NCI-H1092 treated with DMSO at 0.1 percent for 48 hours (cell line): ENCODE measurements at regions not wholly inside any gene's neighbourhood (a gene's known extent, or its start where the extent isn't known, plus 50 kb on each side); places are given as distances from the start of the nearest gene placed in this dataset.
"Not testable (repeated sequence)": the region's sequence is repeated elsewhere in the genome, so short reads cannot be mapped to it uniquely, and the experiment has no call there.

Experiments
- DNase-seq: peaks from one replicate; lab custom pipeline; 2025; lab: John Stamatoyannopoulos, UW

- no peak for DNase-seq
Observed at GRCh38 chr5:100232736-100233135, 302.4 kb upstream of the FAM174A start.

- DNase-seq, result no peak
Observed at GRCh38 chr5:100188778-100189177, 346.4 kb upstream of the FAM174A start.

DNA sequence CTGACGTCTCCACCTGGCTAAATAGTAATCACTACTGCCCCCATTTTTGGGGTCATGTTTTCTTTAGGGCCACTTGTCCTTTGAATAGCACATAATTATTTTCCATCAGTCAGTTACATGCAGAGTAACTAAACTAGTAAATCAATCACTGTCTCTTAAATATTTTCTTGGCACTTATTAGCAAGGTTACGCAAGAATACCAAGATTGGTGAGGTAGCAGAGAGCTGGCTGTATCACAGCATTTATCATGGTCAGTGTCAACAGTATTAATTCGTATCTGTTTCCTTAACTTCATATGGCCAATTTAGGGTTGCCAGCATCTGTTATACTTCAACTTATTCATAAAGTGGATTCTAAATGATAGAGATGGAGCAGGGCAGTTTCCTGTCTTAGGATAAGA is 346.8 kb upstream of the FAM174A start:
- no peak for DNase-seq

GRCh38 chr5:100186181-100186580 is 349.0 kb upstream of the FAM174A start:
- no peak for DNase-seq

DNA sequence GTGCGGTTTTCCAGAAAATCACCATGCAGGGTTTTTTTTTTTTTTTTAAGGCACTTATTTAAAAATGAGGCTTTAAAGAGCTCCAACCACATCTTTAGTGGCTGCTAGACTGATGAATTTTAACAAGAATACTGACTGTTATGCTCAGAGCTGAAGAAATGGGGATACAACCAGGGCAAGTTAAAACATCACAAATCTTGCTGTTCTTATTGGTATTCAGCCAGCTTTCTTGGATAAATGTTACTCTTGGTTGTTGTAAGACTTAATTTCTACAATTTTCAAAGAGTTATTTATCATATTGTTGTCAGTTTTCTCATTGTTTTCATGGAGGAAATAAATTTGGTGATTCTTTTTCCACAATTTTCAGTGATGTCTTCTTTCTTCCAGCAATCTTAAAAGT is 352.8 kb upstream of the FAM174A start:
- no peak for DNase-seq

DNA sequence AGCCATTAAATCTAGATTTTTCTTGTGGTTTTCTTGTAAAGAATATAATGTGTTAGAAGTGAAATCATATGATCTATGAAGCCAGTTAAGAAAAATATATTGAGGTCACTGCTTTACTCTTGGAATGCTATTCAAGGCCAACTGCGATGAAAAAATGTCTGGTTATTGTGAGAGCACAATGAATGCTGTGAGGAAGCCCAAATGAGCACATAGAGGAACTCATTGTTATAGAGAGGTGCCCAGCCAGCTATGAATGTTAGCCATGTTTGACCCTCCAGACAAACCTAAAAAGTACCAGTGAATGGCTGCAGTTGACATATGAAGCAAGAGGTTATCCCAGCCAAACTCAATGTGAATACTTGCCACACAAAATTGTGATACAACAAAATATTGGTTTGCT is 359.8 kb upstream of the FAM174A start:
- no peak for DNase-seq

- DNase-seq, result no peak
Observed at GRCh38 chr5:100165309-100165708, 369.9 kb upstream of the FAM174A start.

DNA sequence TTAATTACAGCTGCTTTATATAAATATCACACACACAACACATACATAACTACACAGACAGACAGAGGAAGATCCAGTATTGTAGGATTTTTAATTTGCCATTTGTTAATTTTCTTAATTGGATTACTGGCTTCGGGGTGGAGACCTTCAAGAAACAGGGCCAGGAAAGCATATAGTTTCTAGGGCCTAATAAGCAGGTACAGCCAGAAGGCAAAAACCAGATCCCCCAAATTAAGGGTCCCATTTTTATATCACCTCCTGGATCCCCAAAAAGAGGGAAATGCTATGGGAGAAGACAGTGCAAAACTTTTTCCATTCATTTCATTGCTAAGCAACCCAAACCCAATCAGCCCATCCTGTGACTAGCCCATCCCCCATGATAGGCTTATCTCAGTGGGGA is 373.3 kb upstream of the FAM174A start:
- DNase-seq, result no peak

GRCh38 chr5:100157066-100157465 is 378.1 kb upstream of the FAM174A start:
- no peak for DNase-seq

DNA sequence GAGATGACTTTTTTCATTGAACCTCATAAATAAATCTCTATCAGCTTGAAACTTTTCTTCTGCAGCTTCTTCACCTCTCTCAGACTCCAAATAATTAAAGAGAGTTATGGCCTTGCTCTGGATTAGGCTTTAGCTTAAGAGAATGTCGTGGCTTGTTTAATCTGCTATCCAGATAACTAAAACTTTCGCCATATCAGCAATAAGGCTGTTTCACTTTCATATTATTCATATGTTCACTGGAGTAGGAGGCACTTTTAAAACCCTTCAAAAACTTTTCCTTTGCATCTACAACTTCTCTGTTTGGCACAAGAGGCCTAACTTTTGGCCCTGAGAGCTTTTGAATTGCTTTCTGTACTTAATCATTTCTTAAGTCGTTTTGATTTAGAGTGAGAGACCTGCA is 386.9 kb upstream of the FAM174A start:
- DNase-seq, result no peak

DNA sequence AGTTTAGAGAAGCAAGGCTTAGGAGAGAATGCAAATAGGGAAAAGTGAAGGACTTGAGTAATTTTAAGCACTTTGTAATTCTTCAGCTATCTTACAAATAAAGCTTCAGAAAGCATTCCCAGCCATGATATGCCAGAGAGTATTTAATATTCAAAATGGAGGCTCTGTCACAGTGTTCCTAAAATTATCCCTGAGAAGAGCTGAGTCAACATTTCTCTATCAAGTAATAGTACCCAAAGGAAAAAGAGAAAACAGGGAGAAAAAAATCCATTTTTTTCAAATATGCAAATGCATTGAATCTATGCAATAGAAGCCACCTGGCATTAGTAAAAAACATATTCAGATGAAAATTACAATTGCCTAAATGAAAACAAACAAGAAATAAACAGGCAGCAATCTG is 392.6 kb upstream of the FAM174A start:
- no peak for DNase-seq

DNA sequence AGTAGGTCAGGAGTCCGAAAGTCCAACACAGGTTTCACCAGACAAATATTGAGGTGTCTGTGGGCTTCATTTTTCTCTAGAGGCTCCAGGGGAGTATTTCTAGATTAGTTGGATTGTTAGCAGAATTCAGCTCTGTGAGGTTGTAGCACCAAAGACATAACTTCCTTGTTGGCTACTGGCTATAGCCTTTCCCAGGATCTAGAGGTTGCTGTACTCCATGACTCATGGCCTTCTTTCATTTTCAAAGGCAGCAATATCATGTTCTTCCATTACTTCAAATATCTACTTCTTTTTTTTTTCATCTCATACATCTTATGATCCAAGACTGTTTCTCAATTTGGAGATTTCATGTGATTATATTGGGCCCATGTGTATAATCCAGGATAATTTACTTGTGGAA is 404.0 kb upstream of the FAM174A start:
- DNase-seq, result no peak

- DNase-seq, result no peak
Observed at GRCh38 chr5:100130307-100130706, 404.9 kb upstream of the FAM174A start.

GRCh38 chr5:100119903-100120302 is 415.3 kb upstream of the FAM174A start:
- DNase-seq, result no peak

DNA sequence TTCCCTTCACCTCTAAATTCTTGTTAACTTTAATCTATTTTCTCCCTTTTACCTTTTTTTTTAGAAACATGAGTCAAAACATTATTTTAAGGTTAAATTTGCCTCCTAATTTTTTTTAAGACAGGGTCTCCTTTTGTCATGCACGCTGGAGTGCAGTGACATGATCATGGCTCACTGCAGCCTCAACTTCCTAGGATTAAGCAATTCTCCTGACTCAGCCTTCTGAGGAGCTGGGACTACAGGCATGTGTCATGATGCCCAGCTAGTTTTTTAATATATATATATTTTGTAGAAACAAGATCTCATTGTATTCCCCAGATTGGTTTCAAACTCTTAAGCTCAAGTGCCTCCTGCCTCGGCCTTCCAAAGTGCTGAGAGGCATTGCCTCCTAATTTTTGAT is 424.7 kb upstream of the FAM174A start:
- DNase-seq, result no peak

GRCh38 chr5:100108883-100109282 is 426.3 kb upstream of the FAM174A start:
- no peak for DNase-seq

DNA sequence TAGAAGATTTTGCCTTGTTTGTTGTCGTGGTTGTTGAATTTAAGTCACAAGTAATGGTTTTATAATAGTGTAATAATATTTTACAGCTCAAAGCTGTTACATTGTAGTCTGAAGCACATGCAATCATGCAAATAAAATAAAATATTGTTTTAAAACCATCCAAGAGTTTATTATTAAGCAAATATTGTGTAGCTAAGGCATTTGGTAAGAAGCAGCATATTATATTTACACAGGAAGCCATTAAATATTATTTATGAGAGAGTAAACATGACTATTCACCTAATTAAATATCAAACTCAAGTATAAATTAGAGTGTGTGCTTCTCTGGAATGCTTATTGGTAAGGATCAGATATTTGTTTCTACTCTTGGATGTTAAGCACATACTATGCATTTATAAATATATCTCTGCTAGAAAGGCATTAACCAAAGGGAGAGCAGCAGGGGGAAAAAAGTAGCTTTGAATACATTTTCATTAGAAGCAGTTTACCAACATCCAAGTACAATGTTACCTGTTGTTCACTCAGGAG is 431.5 kb upstream of the FAM174A start:
- not testable (repeated sequence) for DNase-seq

DNA sequence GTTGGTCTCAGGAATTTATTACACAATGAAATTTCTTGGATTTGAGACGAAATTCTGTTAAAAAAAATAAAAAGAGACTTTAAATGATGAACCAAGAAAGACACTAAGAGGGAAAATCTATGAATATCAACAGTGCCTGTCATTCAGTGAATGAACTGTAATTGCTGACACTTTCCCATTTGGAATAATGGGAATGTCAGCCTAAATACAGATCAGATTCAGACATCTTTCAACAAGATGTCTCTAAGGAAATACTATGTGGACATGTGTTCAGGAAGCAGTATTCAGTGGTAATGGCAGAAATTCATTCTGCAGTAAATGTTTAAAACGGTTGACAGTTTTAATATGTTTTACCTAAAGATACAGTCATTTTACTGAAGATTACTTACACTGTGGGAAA is 433.7 kb upstream of the FAM174A start:
- DNase-seq, result not testable (repeated sequence)

- not testable (repeated sequence) for DNase-seq
Observed at GRCh38 chr5:100096328-100096727, 438.8 kb upstream of the FAM174A start.

DNA sequence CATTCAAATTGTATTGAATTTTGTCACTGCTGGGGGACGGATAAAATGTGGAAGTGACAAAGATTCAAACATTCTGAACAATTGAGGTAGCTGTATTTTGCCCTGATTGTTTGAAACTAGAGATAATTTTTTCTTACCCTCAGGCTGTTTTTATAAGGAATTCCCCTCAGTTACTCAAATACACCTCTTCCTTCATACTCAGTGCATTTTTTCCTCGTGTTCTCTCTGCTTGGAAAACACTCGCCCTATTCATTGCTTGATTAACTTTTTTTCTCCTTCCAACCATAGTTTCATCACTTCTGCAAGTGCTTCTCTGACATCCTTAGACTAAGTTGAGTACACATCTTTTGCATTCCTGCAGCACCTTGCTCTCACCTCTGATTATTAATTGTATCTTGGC is 454.5 kb upstream of the FAM174A start:
- not testable (repeated sequence) for DNase-seq

DNA sequence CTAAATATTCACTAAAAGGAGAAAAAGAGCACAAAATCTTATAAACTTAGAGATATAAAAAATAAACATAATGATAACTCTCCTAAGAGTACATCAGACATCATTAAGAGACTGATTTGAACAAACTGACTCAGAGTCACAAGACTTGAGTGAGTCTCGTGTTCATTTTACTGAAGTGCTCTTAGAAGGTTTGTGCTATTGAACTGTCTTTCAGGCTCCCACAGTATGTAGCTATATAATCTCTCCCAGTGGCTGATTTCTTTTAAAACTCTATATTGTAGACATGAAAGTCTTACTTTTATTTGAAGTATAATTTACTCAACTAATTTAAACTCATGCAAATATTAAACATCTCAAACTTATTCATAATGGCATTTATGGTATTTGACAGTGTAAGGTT is 456.0 kb upstream of the FAM174A start:
- DNase-seq, result not testable (repeated sequence)

DNA sequence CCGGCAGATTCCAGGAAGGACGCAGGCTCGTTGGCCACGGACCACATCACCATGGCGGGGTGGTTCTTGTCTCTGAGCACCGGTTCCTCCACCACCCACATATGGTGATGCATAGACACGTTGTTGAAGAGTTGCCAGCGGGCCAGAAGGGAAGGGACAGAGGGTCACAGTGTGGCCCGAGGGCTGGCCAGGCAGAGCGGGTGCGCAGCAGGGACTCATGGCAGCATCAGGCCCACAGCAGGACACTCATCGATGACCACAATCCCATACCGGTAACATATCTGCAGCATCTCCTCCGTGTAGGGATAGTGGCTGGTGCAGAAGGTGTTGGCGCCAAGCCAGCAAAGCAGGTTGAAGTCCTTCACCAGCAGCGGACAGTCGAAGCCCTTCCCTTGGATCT is 469.2 kb upstream of the FAM174A start:
- DNase-seq, result not testable (repeated sequence)

- no peak for DNase-seq
Observed at GRCh38 chr5:100043475-100043874, 491.7 kb upstream of the FAM174A start.

DNA sequence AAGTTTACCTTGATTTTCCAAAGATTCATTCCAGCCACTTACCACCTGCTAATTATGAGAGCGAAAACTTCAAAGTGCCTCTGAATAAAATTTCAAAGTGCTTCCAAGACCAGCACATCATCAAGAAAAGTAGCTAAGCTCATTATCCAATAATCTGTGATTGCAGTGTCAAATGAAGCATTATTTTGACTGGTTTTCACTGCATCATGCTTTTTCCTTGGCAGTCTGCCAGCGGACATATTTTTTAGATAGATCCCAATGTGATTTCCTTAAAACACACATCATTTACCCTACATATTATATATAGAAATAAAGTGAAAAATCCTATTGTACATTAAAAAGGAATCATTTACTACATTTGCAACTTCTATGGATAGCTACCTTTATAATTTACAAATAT is 508.6 kb upstream of the FAM174A start:
- no peak for DNase-seq

GRCh38 chr5:100023536-100023935 is 511.6 kb upstream of the FAM174A start:
- DNase-seq, result no peak
